ENCODE measurements at regions not wholly inside any gene's neighbourhood (a gene's known extent, or its start where the extent isn't known, plus 50 kb on each side); places are given as distances from the start of the nearest gene placed in this dataset.
A peak's percentile ranks its signal among the peaks of the same experiment; 100 is the strongest.

DNA sequence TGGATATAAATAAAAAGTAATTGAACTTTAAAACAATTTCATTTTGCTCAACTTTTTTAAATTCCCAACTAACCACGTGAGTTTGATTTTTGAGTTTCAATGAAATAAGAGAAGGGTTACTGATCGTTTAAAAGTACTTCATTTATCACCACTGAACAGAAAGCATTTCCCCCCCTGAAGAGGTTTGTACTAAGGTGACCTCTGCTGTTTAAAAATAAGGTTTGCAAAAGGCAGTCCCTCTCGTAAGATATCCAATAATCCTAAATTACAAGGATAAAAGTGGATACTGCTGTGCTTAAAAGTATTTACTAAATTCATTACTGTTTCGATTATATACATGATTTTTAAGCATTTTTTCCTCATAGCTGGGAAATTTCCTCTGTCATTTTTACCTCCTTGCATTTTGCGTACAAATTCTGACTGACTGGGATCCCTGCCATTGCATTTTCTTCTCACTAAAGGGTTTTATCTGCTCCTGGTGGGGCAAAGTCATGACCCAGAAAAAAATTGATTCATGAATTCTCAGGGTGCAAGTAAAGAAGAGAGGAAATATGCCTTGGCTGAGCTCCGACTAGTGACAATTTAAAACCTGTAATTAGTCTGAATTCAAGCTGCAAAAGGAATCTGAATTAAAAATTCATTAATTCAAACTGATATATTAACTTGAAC is 463.8 kb downstream of the PRKD1 start:
- Histone ChIP-seq H4K5ac (ENCODE audit: low read depth, low read length) (no peak overlapping the region), H2BK5ac (ENCODE audit: low read depth, low read length, poor library complexity, severe bottlenecking) (no peak overlapping the region), H3K14ac (replicated peaks; ENCODE audit: low read depth, low read length) (no peak overlapping the region), H3K9me3 (ENCODE audit: control insufficient read depth, insufficient read depth, low read length) (no peaks in the 10 kb centered on the region), H2BK120ac (ENCODE audit: low read depth, low read length) (no peak overlapping the region), H4K20me1 (ENCODE audit: insufficient read depth, low read length) (no peaks in the 10 kb centered on the region), H3K18ac (ENCODE audit: low read depth, low read length) (no peak overlapping the region), H2BK20ac (ENCODE audit: low read depth, low read length) (no peak overlapping the region), H3K9ac (ENCODE audit: low read depth, low read length) (no peak overlapping the region), H3K27ac (ENCODE audit: insufficient read depth, low read length) (no peak overlapping the region), H3K27me3 (ENCODE audit: control insufficient read depth, insufficient read depth, low read length) (no peaks in the 10 kb centered on the region), H3K79me1 (ENCODE audit: low read depth in 1 of 2, low read length in 2 of 2) (no peaks in the 10 kb centered on the region), H3K4ac (ENCODE audit: low read depth, low read length) (no peak overlapping the region), H3K36me3 (ENCODE audit: control insufficient read depth, insufficient read depth, low read length) (no peaks in the 10 kb centered on the region), H3K23ac (ENCODE audit: low read depth, low read length) (no peak overlapping the region), H3K4me2 (ENCODE audit: low read depth, low read length) (no peak overlapping the region), H4K8ac (ENCODE audit: low read depth in 2 of 2, low read length in 2 of 2) (no peak overlapping the region), H2AFZ (replicated peaks; ENCODE audit: low read length, poor library complexity) (no peak overlapping the region), H2AK9ac (replicated peaks; ENCODE audit: low read depth, low read length, poor library complexity) (no peak overlapping the region), H2BK15ac (ENCODE audit: low read depth, low read length) (no peak overlapping the region), H3K9me1 (ENCODE audit: insufficient read depth, low read length) (no peaks in the 10 kb centered on the region), H2AK5ac (ENCODE audit: low read depth, low read length) (no peak overlapping the region), H3K56ac (ENCODE audit: extremely low read depth, insufficient read depth, low read length) (no peak overlapping the region), H3K4me3 (ENCODE audit: insufficient read depth, low read depth, low read length) (no peak overlapping the region), H4K91ac (ENCODE audit: insufficient read depth, low read depth, low read length) (no peak overlapping the region), H3K4me1 (ENCODE audit: control insufficient read depth, insufficient read depth, low read length) (peaks cover 3% of the 10 kb centered on the region; the same call in 1 of the 2 replicates)
- ATAC-seq (ENCODE audit: low read depth) (no peak), DNase-seq (no peak)
- in situ Hi-C loops (cut with MboI; ENCODE audit: low sequenced_read_pairs), result no loop called here
- dilution Hi-C loops (cut with HindIII; ENCODE audit: low sequenced_read_pairs, unreplicated experiment), result no loop called here
- POLR2A ChIA-PET (ENCODE audit: unreplicated experiment), result no interaction called here
- intact Hi-C loops (cut with micrococcal nuclease), result loop anchor here (5.0 kb wide), 1 partner anchor 247 kb away; no protein-coding TSS in a partner anchor
- CTCF ChIA-PET, result interaction anchor here (0.6 to 0.7 kb wide), 3 partner anchors 9 to 127 kb away, joined by 3 read pairs; no protein-coding TSS in a partner anchor
- no TSS peak for BruUV-seq (replicated peaks)
- TF ChIP-seq RAD21 (IDR thresholded peaks at IDR 0.05; ENCODE audit: low read length), result peak; percentile 20; the same call in 1 of the 2 replicates
- TF ChIP-seq BHLHE40 (IDR thresholded peaks at IDR 0.05; ENCODE audit: low read depth, low read length), result no peak
- no CpG with 5 or more reads among the region's 6 CpGs for WGBS, 2 experiments (ENCODE audit: extremely low coverage in 2 of 2, insufficient read length in 1 of 2)

Measured in IMR-90 (cell line).